Activated naive CD4-positive, alpha-beta T cell treated with anti-CD3 and anti-CD28 coated beads for 36 hours (primary cell): ENCODE measurements at regions not wholly inside any gene's neighbourhood (a gene's known extent, or its start where the extent isn't known, plus 50 kb on each side); places are given as distances from the start of the nearest gene placed in this dataset.

Experiments used
- CTCF ChIA-PET: fragments of 350-600 bp; sonication (Branson Sonifier 250); formaldehyde crosslinking; loops from one replicate; lab custom pipeline; 2021; ENCODE audit warnings: antibody characterized with exemption; lab: Charles Lee
- DNase-seq: peaks from one replicate; pipeline ENCODE4 v3.0.0-alpha.2; 2020
- H3K27ac Mint-ChIP-seq: one replicate; pipeline ENCODE4 v1.8.0; 2021; ENCODE audit warnings: mild to moderate bottlenecking, mixed read lengths
- H3K27me3 Mint-ChIP-seq: one replicate; pipeline ENCODE4 v1.8.0; 2021; ENCODE audit warnings: low read depth, mixed read lengths
- H3K36me3 Mint-ChIP-seq: one replicate; pipeline ENCODE4 v1.8.0; 2021; ENCODE audit warnings: low read depth, mixed read lengths
- H3K4me1 Mint-ChIP-seq: one replicate; pipeline ENCODE4 v1.8.0; 2021; ENCODE audit warnings: low read depth, mixed read lengths
- H3K4me3 Mint-ChIP-seq: one replicate; pipeline ENCODE4 v1.8.0; 2021; ENCODE audit warnings: mild to moderate bottlenecking, moderate library complexity, mixed read lengths
- H3K9me3 Mint-ChIP-seq: one replicate; pipeline ENCODE4 v1.8.0; 2021; ENCODE audit warnings: mixed read lengths
- intact Hi-C: fragments of 100-400 bp; cut with micrococcal nuclease; formaldehyde crosslinking; loops from one replicate; pipeline ENCODE4 v1.15.1; 2023

DNA sequence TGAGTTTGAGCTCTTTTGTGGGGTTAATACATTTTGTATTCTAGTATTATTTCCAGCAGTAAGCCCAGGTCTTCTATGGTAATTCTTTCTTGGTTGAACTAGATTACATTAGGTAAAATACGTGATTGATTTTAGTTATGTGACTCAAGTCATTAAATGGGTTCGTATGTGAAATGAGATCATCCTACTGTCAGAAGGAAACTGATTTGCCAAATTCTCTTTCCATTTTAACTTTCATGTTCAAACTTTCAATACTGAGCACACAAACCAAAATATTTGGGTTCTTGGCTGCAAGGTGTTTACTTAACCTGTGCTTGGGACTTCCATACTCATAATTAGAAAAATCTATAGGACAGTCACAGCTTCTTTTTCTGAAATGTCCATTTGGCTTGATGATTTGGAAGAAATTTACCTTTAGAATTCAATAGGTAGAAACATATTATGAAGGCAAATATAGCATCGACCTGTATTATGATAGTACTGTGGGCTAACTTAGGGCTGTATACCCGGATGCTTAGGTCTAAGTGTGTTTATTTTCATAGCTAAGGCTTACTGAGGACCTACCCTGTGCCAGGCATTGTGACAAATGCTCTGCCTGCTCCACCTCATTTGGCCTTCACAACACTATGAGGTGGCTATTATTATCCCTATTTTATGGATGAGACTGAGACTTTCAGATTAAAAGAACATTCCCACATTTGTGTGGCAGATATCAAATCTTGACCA is 631.8 kb upstream of the GRM7 start:
- Mint-ChIP-seq H3K9me3 (peaks cover 7% of the 10 kb centered on the region), H3K4me3 (no peak overlapping the region), H3K27me3 (no peaks in the 10 kb centered on the region), H3K36me3 (no peaks in the 10 kb centered on the region), H3K4me1 (no peaks in the 10 kb centered on the region), H3K27ac (no peak overlapping the region)
- no peak for DNase-seq
- CTCF ChIA-PET: no interaction called here
- intact Hi-C loops: no loop called here

DNA sequence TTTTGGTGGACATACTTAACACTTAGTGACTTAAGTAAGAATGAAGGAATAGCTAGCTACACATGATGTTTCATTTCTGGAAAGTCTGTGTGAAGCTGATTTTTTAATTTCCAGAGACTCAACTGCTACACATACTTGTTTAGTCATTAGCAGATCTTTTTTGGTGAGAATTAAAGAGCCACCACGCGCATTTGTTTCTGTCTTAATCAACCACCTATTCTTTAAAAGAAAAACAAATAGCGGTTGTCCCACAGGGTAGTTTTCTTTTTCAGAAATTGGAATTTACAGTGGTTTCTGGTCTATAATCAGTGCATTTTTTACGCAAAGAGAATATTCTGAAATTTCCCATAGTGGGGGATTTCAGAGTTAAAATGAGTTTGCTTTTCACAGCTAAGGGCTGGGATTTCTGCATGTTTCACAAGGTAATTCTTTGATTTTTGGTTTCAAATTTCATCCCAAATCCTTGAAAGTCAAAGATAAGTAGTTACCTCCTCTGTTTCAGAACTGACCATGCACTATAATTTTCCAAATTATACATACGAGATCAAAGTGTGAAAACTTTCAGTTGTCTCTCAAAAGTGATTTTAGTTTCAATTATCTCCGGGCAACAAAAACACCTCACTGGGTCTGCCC is 631.0 kb upstream of the GRM7 start:
- Mint-ChIP-seq H3K4me1 (no peaks in the 10 kb centered on the region), H3K27me3 (no peaks in the 10 kb centered on the region), H3K36me3 (no peaks in the 10 kb centered on the region), H3K27ac (no peak overlapping the region), H3K9me3 (peaks cover 7% of the 10 kb centered on the region), H3K4me3 (no peak overlapping the region)
- DNase-seq: no peak
- CTCF ChIA-PET: no interaction called here
- intact Hi-C loops: no loop called here

DNA sequence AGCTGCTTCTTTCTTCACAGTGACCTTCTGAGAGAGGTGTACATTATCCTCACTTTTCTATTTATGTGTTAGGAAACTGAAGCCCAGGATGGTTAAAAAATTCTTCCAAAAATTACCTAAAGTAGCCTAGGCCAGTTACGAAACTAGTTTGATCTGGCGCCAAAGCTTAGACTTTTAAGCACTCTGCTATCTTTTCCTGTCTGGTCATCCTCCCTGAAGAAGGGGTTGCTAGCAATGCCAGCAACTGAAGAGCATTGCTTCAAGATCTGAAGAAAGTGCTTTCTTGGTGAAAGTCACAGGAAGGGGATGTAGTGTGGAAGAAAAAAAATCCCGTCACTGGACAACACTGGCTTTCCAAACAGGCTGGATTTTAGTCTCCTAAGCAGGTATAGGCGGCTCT is 618.8 kb upstream of the GRM7 start:
- CTCF ChIA-PET: no interaction called here
- Mint-ChIP-seq H3K36me3 (no peaks in the 10 kb centered on the region), H3K9me3 (peaks cover 4% of the 10 kb centered on the region), H3K4me3 (no peak overlapping the region), H3K27ac (no peak overlapping the region), H3K4me1 (no peaks in the 10 kb centered on the region), H3K27me3 (no peaks in the 10 kb centered on the region)
- DNase-seq: no peak
- intact Hi-C loops: no loop called here

DNA sequence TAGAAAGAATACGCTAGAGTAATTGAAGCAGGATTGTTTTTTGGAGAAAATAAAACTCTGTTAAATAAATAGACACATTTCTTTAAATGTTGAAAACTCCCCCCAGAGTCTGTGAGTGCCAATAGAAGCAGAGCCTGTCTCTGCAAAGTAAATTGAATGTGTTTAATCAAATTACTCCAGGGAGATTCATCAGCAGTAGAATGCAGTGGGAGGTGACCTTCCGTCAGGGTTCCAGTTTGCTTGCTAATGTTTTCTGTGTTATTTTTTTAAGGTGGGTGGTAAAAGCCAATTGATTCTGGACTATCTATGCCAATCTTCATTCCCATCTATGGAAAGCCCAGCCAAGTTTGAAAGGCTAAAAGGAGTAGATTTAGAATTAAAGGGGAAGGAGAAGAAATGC is 612.4 kb upstream of the GRM7 start:
- no peak overlapping the region for H3K4me3 Mint-ChIP-seq
- CTCF ChIA-PET: no interaction called here
- no peaks in the 10 kb centered on the region for H3K4me1 Mint-ChIP-seq
- no peaks in the 10 kb centered on the region for H3K27me3 Mint-ChIP-seq
- H3K27ac Mint-ChIP-seq: no peak overlapping the region
- intact Hi-C loops: no loop called here
- no peaks in the 10 kb centered on the region for H3K36me3 Mint-ChIP-seq
- no peak for DNase-seq
- no peaks in the 10 kb centered on the region for H3K9me3 Mint-ChIP-seq

DNA sequence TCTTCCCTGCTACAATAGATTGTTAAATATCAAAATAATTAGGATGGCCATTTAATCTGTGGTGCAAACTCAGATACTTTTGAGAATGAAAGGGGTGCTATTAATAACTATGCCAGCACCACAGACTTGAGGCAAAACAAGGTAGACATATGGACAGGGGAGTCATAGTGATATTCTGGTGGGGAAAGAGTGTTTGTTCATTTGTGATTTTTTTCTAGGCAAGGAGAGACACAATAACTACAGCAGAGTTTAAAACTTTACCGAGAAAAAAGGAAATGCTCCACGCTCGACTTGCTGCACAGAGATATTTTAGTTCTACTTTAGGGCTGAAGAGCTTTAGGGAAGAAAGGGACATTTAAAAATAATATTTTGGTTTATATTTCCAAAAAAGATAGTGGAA is 611.2 kb upstream of the GRM7 start:
- Mint-ChIP-seq H3K9me3 (peaks cover 7% of the 10 kb centered on the region), H3K4me1 (no peaks in the 10 kb centered on the region), H3K4me3 (no peak overlapping the region), H3K27me3 (no peaks in the 10 kb centered on the region), H3K36me3 (no peaks in the 10 kb centered on the region), H3K27ac (no peak overlapping the region)
- no peak for DNase-seq
- CTCF ChIA-PET: no interaction called here
- intact Hi-C loops: no loop called here

DNA sequence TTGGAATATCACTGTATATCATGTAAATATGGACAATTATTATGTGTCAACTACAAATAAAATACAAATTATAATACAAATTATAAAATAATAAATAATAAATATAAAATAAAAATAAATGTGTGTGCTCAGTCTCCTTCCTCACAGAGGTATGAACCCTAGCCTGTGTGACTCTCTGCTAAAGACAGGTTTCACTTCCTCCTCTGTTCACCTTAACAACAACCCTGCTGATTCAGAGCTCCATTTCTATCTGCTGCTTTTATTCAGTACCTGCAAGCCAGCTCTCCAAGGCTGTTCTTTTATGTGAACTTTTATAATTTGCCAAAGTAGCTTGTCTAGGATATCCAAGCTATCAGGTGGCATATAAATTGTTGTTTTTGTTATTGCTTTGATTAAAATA is 610.7 kb upstream of the GRM7 start:
- no peak overlapping the region for H3K4me3 Mint-ChIP-seq
- no peak for DNase-seq
- intact Hi-C loops: no loop called here
- no peaks in the 10 kb centered on the region for H3K4me1 Mint-ChIP-seq
- CTCF ChIA-PET: no interaction called here
- no peaks in the 10 kb centered on the region for H3K36me3 Mint-ChIP-seq
- peaks cover 10% of the 10 kb centered on the region for H3K9me3 Mint-ChIP-seq
- H3K27ac Mint-ChIP-seq: no peak overlapping the region
- H3K27me3 Mint-ChIP-seq: no peaks in the 10 kb centered on the region

DNA sequence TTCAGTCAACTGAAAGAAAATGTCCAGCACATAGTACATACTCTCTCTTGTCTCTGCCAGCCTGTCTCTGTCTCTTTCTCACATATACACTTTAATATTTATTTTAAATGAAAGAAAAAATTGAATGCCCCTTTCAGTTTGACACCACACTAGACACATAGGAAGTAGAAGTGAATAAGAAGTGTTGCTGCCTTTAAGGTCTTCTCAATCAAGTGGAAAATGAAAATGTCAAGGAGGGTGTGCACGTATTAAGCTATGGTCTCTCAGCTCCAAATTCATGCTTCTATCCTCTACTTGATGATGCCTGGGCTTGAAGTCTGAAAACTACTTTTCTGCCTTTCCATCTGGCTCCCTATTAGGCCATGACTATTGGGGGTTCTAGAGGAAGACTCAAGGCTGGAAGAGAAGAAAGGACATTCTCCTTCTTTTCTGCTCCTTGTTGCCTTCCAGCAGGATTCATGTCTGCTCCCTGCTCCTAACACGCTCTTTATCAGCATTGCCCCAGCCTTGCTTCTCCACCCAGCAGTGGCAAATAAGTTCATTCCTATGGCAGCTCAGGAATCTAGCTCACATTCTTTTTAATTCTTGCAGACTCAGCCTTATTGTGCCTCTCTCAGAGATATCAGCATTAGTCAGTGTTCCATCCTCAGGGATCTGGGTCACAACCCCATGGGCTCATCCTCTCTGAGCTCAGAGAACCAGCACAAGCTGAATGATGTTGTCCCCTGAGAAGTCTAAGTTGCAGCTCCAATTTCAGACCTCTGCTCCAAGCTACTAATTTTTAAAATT is 609.1 kb upstream of the GRM7 start:
- CTCF ChIA-PET: no interaction called here
- Mint-ChIP-seq H3K9me3 (peaks cover 13% of the 10 kb centered on the region), H3K27ac (no peak overlapping the region), H3K4me3 (no peak overlapping the region), H3K27me3 (no peaks in the 10 kb centered on the region), H3K36me3 (no peaks in the 10 kb centered on the region), H3K4me1 (no peaks in the 10 kb centered on the region)
- DNase-seq: no peak
- intact Hi-C loops: no loop called here

DNA sequence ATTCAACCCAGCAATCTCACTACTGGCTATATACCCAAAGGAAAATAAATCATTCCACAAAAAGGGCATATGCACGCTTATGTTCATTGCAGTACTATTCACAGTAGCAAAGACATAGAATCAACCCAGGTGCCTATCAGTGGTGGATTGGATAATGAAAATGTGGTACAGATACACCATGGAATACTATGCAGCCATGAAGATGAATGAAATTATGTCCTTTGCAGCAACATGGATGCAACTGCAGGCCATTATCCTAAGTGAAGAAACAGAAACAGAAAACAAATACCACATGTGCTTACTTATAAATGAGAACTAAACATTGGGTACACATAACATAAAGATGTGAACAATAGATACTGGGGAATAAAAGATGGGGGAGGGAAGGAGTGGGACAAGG is 606.4 kb upstream of the GRM7 start:
- intact Hi-C loops: no loop called here
- H3K27me3 Mint-ChIP-seq: no peaks in the 10 kb centered on the region

DNA sequence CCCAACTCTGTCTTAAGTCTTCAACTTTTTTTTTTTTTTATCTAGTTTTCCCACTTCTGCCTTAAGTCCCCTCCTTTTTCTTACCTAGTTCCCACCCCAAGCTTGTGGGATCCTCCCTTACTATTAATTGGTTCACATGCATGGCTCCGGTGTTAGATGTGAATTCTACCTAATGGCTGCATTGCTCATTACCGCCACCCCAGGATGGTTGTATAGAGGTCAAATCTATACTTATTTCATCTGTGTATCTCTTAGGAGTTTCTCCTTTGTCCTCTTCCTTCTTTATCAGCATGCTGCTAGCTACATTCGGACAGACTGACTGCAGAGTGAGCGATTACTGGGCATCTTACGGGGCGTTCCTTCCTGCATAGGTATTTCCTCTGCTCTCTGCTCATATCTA is 605.7 kb upstream of the GRM7 start:
- H3K27ac Mint-ChIP-seq: no peak overlapping the region
- H3K4me1 Mint-ChIP-seq: no peaks in the 10 kb centered on the region
- H3K27me3 Mint-ChIP-seq: no peaks in the 10 kb centered on the region
- H3K9me3 Mint-ChIP-seq: peaks cover 13% of the 10 kb centered on the region
- intact Hi-C loops: no loop called here
- no peak for DNase-seq
- H3K36me3 Mint-ChIP-seq: no peaks in the 10 kb centered on the region
- H3K4me3 Mint-ChIP-seq: no peak overlapping the region
- CTCF ChIA-PET: no interaction called here

More for the DNA sequence above, 606.4 kb upstream of the GRM7 start:
- peaks cover 13% of the 10 kb centered on the region for H3K9me3 Mint-ChIP-seq
- DNase-seq: no peak
- H3K36me3 Mint-ChIP-seq: no peaks in the 10 kb centered on the region
- H3K27ac Mint-ChIP-seq: no peak overlapping the region
- no peak overlapping the region for H3K4me3 Mint-ChIP-seq
- CTCF ChIA-PET: no interaction called here
- H3K4me1 Mint-ChIP-seq: no peaks in the 10 kb centered on the region

DNA sequence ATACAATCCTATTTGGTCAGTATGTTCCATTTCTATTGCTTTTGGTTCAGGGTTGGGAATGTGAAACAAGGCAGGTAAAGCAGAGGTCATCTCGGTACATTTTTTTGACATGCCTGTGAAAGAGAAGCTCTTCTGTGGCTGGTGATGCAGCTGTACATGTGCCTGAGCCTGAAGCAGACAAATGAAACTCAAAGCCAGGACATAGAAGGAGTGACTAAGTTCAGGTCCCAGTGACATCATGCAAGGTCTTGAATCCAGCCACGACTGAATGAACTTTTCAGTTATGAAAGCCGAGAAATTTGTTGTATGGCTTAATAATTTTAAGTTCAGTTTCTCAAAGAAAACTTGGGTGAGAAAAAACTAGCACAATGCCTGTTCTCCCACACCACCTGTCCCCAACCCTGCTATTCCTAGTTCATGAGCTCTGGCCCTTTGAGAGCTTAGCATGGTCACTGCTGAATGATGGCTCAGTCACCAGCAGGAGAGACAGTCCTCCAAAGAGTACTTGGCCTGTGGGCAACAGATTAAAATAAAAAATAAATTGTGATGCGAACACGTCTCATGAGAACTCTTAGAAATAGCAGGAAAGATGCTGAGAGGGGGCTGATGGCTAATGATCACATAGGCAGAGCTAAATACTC is 600.2 kb upstream of the GRM7 start:
- no peak overlapping the region for H3K27ac Mint-ChIP-seq
- no peak for DNase-seq
- no peaks in the 10 kb centered on the region for H3K27me3 Mint-ChIP-seq
- CTCF ChIA-PET: no interaction called here
- no peak overlapping the region for H3K4me3 Mint-ChIP-seq
- intact Hi-C loops: no loop called here
- H3K4me1 Mint-ChIP-seq: no peaks in the 10 kb centered on the region
- H3K9me3 Mint-ChIP-seq: no peaks in the 10 kb centered on the region
- H3K36me3 Mint-ChIP-seq: no peaks in the 10 kb centered on the region

DNA sequence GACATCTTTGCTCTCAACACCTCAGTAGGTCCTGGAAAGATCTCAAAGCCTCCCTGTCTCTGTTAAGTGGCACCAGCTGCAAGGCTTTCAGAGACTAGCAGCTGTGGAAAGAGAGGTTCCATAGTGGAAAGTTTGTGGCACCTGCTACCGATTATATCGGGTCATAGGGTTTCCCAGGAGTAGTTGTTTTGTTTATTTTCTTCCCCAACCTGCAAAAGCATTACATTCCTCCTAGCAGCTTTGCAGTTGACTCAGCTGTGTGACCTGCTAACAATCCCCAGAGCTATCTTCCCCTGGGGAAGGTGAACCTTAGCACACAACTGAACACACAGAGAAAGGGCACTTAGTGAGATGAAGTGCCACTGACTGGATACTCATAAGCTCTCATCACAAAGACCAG is 598.9 kb upstream of the GRM7 start:
- Mint-ChIP-seq H3K36me3 (no peaks in the 10 kb centered on the region), H3K4me1 (no peaks in the 10 kb centered on the region), H3K27me3 (no peaks in the 10 kb centered on the region), H3K4me3 (no peak overlapping the region), H3K9me3 (no peaks in the 10 kb centered on the region), H3K27ac (no peak overlapping the region)
- CTCF ChIA-PET: no interaction called here
- DNase-seq: no peak
- intact Hi-C loops: no loop called here

DNA sequence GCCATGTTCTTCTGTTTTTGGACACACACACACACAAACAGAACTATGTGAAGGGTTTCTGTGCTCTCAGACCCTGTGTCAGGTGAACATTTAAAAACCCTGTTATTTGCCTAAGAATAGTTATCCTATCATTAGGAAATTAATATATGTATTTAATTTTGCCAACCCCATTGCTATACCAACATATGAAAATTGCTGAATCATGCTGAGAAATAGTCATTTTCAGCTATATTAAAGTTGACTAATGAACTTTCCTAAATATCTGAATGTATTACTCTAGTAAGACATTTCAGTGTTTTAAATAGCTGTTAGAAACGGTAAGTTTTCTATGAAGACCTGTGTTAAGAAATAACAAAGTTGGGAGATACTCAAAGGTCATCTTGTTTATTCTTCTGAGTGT is 596.9 kb upstream of the GRM7 start:
- no peak overlapping the region for H3K4me3 Mint-ChIP-seq
- no peak overlapping the region for H3K27ac Mint-ChIP-seq
- H3K36me3 Mint-ChIP-seq: no peaks in the 10 kb centered on the region
- H3K9me3 Mint-ChIP-seq: peaks cover 4% of the 10 kb centered on the region
- no peaks in the 10 kb centered on the region for H3K27me3 Mint-ChIP-seq
- intact Hi-C loops: no loop called here
- H3K4me1 Mint-ChIP-seq: no peaks in the 10 kb centered on the region
- CTCF ChIA-PET: no interaction called here
- no peak for DNase-seq
